Epithelial cell of prostate (primary cell): ENCODE measurements at regions not wholly inside any gene's neighbourhood (a gene's known extent, or its start where the extent isn't known, plus 50 kb on each side); places are given as distances from the start of the nearest gene placed in this dataset.
"Not testable (repeated sequence)": the region's sequence is repeated elsewhere in the genome, so short reads cannot be mapped to it uniquely, and the experiment has no call there.

ENCODE experiments used
- DNase-seq: peaks from one replicate; pipeline ENCODE4 v3.0.0-alpha.2; 2011; ENCODE audit warnings: low read depth, low spot score
- H3K27ac ChIP-seq: fragments of 450-650 bp; 2 replicates; pipeline ENCODE4 v1.5.1; 2017; ENCODE audit warnings: mild to moderate bottlenecking

DNA sequence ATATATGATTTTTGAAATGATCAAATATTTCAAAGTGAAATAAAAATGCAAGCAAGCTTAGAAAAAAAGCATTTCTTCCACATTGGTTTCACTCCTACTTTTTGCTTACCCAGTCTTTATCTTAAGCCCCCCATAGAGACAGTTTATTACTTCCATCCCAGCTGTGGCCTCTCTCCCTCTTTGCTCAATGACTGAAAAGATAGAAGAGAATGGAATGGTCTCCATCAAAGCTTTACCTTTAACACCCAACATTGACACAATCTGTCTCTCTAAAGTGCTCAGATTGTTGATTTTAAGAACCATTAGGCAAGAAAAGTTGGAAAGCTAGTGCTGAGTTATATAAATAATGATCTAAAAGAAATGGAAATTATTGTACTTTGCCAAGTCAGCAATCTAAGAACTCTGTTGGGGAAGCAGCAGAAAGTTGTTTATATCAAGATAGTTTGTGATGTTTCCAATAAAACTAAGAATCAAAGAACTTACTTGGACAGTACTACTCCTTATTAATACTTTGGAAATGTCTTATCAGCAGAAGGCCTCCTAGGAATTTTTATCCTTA, 277.5 kb upstream of the NREP start:
- DNase-seq, result no peak
- no peak overlapping the region for H3K27ac ChIP-seq

DNA sequence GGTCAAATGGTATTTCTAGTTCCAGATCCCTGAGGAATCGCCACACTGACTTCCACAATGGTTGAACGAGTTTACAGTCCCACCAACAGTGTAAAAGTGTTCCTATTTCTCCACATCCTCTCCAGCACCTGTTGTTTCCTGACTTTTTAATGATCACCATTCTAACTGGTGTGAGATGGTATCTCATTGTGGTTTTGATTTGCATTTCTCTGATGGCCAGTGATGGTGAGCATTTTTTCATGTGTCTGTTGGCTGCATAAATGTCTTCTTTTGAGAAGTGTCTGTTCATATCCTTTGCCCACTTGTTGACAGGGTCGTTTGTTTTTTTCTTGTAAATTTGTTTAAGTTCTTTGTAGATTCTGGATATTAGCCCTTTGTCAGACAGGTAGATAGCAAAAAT, 269.9 kb upstream of the NREP start:
- not testable (repeated sequence) for DNase-seq, H3K27ac ChIP-seq

DNA sequence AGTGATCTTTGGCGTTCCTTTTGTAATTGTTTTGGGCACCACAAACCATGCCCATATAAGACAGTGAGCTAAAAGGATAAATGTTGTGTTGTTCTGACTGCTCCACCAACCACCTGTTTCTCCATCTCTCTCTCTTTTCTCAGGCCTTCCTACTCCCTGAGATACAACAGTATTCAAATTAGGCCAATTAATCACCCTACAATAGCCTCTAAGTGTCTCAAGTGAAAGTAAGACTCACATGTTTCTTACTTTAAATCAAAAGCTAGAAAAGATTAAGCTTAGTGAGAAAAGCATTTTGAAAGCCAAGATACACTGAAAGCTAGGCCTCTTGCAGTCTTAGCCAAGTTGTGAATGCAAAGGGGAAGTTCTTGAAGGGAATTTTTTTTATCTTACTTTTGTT, 268.8 kb upstream of the NREP start:
- DNase-seq, result no peak
- H3K27ac ChIP-seq, result no peak overlapping the region

DNA sequence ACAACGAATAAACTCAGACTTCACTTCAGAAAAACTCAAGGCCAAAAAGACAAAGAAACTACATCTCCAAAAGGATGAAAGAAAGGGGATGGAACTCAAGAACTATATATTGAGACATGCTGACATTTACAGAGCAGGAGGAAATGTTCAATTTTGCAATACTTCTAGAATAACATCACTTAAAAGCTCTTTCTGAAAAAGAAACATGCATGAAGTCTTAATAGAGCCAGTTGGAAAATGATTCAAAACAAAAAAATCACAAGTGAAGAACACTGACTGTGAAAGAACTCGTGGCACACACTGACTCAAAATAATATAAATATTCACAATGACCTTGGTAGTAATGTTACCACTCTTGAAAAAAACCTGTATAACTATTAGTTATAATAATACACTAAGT, 267.8 kb upstream of the NREP start:
- no peak overlapping the region for H3K27ac ChIP-seq
- no peak for DNase-seq

DNA sequence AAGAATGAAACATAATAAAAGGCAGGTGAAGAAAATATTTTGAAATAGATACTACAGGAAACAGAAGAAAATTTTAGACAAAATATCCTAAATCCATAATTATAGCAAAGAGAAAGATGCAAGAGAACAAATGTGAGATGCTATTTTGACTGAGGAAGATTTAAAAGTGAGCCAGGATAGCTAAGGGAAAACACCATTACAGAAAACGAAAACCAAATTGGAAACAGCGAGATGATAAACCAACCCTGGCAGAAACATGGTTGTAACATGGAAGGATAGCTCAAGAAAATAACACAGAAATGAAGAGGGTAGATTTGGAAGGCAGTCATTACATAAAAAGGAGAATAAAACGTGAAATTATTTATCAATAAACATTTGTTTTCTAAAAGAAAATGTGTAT, 267.2 kb upstream of the NREP start:
- DNase-seq, result no peak

DNA sequence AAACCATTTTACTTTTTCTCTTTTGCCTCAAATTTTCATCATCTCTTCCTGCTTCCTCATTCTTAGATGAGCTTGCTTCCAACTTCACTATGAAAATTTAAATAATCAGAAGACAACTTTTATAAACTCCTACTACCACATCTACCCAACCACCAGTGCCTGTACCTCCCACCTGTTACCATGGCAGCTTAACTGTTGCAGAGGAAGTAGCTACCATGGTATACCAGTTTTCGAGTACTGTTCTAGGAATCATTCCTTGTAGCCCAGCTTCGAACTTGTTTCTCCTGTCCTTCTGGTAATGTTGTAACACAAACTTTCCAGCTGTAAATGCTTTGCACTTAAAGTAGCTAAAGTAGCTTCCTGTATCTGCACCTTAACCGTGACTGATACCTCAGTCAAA, 266.8 kb upstream of the NREP start:
- H3K27ac ChIP-seq, result no peak overlapping the region
- no peak for DNase-seq

More for the DNA sequence above, 267.2 kb upstream of the NREP start:
- no peak overlapping the region for H3K27ac ChIP-seq

DNA sequence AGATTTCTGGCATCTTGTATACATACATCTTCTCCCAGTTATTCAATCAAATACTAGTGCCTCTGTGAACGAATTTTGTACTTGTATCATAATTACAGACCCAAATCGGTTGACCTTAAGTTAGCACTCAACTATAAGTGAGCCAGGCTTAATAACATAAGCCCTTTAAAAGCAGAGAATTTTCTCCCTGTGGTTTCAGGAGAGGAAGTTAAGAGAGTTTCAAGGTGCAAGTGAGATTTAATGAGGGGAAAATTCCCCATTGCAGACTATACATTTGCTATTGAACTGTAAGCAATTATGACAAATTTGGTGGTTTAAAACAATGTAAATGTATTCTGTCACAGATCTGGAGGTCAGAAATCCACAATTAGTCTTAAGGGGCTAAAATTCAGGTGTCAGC, 261.9 kb upstream of the NREP start:
- H3K27ac ChIP-seq, result no peak overlapping the region
- no peak for DNase-seq

DNA sequence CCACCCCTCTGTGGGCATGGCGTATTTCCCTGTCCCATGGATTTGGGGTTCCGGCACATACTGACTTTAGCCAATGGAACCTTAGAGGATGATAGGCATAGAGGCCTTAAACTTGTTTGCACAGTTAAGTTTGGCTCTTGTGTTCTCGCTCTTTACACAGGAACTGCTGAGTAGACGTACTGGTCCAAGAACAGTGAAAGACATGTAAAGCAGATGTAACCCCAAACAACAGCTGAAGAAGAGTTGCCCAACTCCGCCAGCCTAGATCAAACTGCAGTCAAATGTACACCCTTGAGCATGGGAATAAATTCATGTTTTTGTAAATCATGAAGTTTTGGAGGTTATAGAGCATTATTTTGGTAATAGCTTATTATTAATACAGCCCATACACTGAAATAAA, 260.0 kb upstream of the NREP start:
- no peak overlapping the region for H3K27ac ChIP-seq
- no peak for DNase-seq

DNA sequence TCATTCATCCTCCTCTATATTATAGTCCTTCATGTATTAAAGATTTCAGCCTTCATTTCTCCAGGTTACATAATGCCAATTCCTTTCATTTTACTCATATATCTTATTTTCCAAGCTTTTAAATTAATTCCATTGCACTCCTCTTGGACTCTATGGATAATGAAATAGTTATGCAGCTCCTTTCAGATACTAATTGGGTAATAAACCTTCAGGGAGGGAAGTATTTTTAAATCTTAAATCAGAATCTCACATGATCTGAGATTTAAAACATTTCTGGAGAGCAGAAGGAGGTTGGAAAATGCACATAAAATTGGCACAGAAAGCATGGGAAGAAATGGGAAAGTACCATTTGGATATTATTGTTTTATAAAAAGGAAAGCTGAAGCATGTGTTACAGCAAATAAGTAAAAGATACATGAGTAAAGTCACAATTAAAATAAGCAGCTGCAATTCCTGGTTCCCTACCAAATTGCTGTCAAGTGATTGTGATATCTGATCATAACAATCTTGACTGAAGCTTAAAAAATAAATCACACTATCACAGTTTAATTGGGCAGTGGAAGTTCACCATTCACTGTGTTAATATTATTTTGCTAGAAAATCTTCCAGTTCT, 257.9 kb upstream of the NREP start:
- no peak for DNase-seq
- no peak overlapping the region for H3K27ac ChIP-seq

DNA sequence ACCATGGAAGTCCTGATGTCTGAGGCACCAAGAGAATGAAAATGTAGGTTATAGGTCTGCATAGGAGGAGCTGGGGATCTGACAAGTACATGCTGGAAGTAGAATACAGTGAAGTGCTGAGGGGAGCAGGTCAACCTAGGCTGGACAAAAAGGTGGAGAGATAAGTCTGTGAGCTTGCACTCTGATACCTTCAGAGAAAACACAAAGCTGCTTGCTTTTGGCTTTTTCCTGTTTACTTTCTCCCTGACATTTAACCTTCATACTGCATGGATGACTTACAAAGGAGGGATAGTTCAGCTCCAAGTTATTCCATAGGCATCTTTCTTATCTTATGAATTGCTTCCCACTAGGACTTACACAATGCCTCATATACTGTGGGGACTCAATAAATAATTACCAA, 256.7 kb upstream of the NREP start:
- H3K27ac ChIP-seq, result no peak overlapping the region
- DNase-seq, result no peak

DNA sequence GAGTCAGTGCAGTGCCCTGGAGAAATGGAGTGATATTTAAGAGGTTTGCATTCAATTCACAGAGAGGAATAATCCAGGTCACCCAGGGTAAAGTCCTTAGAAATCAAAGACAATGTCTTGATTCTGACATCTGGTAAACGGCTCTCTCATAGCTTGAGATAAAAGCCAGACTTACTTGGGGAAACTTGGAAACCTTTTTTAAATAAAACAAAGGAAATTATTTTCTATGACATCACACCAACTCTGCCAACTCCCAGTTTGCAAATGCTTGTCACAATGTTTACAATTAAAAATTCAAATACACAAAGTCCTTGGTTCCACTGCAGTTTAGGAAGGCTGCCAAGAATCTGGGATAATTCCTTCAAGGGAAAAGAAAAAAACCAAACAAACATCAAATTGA, 255.1 kb upstream of the NREP start:
- DNase-seq, result no peak
- no peak overlapping the region for H3K27ac ChIP-seq

DNA sequence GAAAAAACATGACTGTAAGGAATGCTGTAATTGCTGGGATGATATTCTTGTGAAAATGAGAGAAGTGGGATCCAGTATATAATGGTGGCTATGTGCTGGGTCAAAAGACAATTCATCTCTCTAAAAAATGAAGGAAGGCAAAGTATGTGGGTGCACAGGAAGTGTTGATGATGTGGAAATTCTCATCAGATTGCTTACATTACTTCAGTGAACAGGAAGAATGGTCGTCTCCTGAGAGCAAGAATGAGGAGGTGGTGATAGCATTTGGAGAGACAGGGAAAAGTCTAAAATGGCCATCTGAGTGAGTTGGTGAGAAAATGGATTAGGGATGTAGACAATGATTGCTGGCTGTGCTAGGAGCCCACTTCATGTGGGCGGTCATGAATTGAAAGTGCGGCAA, 253.5 kb upstream of the NREP start:
- H3K27ac ChIP-seq, result no peak overlapping the region
- no peak for DNase-seq

DNA sequence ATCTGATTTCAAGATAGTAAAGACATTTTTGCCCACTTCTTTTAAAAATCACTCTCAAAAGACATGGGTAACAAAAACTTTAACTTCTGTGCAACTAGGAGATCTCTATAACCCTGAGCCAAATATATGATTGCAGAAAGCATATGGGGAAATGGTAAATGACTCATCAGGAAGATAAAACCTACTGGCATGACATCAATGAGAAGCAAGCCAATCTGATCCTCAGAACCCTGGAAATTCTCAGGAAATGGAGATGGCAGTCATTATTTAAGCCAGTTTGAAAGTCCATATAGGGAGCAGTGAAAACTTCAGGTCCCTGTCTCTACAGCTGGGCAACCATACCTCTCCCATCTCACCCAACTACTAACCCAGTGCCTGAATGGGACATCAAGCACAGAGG, 249.7 kb upstream of the NREP start:
- H3K27ac ChIP-seq, result no peak overlapping the region
- DNase-seq, result no peak

DNA sequence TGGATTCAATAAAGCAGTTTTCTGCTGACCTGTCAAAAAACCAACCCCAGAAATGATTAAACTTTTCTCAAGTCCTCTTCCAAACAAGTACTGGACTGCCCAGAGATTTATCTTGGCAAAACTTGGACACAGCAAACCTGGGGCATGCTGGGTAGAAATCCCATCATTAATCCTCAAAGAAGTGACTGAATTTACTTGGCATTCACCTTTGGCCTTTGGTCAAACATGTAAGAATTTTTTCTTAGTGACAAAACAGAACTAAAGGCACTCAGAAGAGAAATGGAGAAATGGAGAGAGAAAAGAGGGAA, 248.6 kb upstream of the NREP start:
- no peak for DNase-seq
- H3K27ac ChIP-seq, result peak overlapping the region; percentile 26

DNA sequence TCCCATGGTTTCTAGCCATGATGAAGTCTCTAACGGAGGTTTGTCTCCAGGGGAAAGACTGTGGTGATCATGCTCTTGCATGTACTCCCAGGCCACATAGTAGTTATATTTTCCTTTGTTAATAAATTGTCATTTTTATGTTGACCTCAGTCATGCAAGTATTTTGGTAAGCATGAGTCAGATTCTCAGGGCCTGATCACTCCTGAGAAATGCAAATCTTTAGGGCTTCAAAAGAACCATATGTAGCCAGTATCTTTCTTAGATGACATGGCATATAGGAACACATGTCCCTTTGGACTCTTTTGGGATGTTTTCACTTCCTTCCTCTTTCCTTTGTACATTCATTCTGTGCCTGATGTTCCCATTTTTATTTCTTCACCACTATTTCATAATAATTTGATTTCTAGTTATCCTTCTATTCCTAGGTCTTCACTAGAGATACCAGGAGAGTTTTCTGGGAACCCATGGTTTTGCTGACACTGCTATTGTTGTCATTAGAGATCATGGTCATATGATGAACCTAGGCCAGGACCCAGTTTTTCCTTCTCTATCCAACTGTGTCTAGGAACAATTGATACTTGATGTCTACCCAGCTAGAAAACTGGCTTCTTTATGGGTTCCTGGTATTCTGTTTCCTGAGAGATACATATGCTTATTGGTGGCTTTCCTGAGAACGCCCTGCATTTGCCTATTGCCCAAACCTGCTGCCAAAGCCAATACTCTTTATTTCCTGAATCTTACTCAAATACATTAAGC, 248.1 kb upstream of the NREP start:
- no peak for DNase-seq
- peak overlapping the region; percentile 26 for H3K27ac ChIP-seq

DNA sequence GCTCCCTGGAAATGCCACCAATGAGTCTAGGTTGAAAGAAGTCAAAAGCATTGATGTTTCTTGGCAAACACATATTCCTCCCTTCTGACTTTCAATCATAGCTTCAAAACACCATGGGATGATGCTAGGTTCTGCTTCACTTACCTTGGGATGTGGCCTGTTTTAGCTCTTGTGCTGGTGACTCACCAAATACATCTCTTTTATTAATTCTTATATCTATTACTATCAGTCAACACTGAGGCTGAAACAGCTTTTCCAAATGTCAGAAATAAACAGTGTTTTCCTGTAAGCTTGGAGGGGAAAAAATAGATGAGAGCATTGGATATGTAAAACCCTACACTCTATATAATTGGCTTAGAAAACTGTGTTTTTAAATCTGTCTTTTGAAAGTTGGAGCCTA, 245.4 kb upstream of the NREP start:
- no peak overlapping the region for H3K27ac ChIP-seq
- DNase-seq, result no peak

DNA sequence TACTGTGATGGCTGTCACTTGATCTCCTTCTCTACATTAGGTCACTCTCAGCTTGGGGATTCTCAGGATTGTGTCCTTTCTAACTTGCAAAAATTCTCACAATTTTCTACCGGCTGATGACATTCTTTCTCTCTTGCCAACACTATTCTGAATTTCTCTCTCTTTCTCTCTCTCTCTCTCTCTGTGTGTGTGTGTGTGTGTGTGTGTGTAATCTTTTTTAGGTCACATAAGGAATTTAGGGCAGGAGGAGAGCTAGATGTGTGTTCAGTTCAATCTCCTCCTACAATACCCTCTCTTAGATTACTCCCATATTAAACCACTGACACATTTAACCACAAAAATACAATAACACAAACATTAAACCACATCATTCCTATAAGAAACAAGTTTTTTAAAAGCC, 242.3 kb upstream of the NREP start:
- DNase-seq, result no peak
- no peak overlapping the region for H3K27ac ChIP-seq

DNA sequence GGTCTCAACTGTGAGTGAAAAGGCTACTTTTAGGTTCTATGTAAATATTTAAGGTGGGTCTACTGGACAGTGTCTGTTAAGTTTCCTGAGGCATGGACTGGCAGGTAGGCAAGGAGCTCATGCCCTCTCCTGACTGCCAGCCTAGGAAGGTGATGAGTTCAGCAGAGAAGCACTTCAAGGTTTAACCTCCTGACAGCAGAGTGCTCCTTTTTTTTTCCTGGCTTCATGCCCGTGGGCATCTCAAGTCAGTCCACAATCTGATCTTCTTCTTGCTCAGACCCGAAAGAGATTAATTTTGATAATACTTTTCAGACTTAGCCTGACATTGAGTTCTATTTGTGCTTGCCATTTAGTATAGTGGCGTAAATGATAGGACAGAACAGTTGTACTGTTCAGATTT, 241.9 kb upstream of the NREP start:
- H3K27ac ChIP-seq, result no peak overlapping the region
- no peak for DNase-seq

DNA sequence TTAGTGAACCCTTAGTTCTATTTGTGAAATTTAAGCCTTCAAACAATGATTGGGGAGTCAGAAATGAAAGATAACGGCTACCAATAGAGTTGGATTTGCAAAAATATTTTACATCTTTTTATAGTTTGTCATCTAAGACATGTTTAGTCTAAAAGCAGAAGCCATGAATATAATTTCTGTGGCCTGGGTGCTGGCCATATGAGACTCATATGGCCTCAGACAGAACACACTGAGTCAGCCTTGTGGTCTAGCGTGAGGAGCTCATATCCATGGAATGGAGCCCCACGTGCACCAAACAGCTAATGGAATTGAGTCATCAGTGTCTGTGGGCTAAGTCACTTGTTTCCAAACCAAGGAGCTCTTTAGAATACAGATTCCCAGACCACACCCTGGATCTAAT, 240.7 kb upstream of the NREP start:
- DNase-seq, result peak; percentile 98
- peak overlapping the region; percentile 27 for H3K27ac ChIP-seq

DNA sequence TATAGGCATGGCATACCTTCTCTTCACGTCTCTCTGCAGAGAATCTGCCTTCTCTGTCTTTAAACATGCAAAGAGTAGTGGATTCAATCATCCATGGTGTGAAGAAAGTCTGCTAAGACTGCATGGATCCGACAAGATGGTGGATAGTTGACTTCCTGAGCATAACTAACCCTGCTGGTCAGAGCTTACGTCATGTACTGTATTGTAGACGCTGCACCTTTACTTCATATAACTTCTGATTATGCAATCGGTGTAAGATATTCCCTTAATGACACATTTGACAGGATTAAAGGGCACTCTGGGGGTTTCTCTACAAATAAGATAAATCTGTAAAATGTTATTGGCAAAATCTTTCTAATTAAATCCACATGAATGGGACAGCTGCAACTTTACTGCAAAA, 240.3 kb upstream of the NREP start:
- DNase-seq, result no peak
- H3K27ac ChIP-seq, result peak overlapping the region; percentile 27

DNA sequence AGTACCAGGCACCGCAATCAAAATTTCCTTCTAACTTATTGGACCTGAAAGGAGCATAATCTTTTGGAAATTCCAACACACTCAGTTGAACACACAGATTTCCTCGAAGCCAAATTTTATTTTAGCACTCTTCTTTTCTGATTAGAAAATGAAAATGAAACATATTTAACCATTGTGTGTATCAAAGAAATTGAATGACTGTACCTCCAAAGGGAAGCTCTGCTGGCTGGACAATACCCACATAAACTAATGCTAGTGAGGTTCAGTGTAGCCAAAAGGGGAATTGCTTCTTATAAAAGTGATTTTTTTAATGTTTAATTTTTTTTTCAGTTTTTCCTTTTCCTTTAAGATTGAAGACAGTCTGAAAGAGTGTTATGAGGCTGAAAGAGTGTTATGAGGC, 239.6 kb upstream of the NREP start:
- no peak for DNase-seq
- H3K27ac ChIP-seq, result no peak overlapping the region

DNA sequence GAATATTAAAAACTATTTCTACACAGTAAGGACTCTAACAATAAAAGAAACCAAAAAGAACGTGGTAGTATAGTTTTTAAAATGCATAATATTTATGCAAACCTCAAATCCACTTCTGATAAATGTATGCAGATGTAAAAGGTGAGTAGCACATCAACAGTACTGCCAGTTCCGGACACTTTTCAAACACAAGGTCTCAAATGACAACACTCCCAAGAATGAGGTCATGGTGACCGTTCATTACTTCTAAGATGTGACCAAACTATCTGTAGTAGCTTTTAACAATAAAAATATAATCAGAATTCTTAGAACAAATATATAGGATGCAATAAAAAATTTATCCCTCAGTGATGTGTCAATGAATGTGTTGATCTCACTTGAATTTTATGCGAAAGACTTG, 238.7 kb upstream of the NREP start:
- no peak overlapping the region for H3K27ac ChIP-seq
- no peak for DNase-seq
